ENCODE measurements at regions not wholly inside any gene's neighbourhood (a gene's known extent, or its start where the extent isn't known, plus 50 kb on each side); places are given as distances from the start of the nearest gene placed in this dataset.

- ChIA-PET POLR2A (ENCODE audit: partially characterized antibody) (no interaction called here), CTCF (ENCODE audit: partially characterized antibody) (no interaction called here)
- Histone ChIP-seq H3K4ac (replicated peaks; ENCODE audit: insufficient read length, low read depth, low read length) (no peak overlapping the region), H3K9ac (replicated peaks in 1 of 4; ENCODE audit: extremely low read depth in 1 of 4, low read depth in 3 of 4, low read length in 3 of 4) (no peak overlapping the region), H3K79me2 (ENCODE audit: control insufficient read depth in 1 of 2, insufficient read depth in 2 of 2, low read length in 2 of 2) (no peaks in the 10 kb centered on the region), H3K18ac (ENCODE audit: extremely low read depth, low read length) (no peak overlapping the region), H3K27me3 (replicated peaks in 1 of 4; ENCODE audit: control insufficient read depth in 3 of 4, extremely low read depth in 1 of 4, insufficient read depth in 3 of 4, low read length in 3 of 4) (no peaks in the 10 kb centered on the region), H3K36me3 (ENCODE audit: control insufficient read depth in 2 of 4, insufficient read depth in 4 of 4, low read length in 3 of 4) (no peaks in the 10 kb centered on the region), H3K9me3 (ENCODE audit: insufficient read depth in 2 of 2, low read depth in 1 of 2, low read length in 1 of 2) (no peaks in the 10 kb centered on the region), H3K4me3 (ENCODE audit: extremely low read depth in 1 of 4, insufficient read depth in 2 of 4, low read depth in 3 of 4, low read length in 4 of 4) (no peak overlapping the region), H4K8ac (ENCODE audit: extremely low read depth, insufficient read depth, low read length) (no peak overlapping the region), H3K56ac (replicated peaks; ENCODE audit: insufficient read length, low read depth, low read length) (no peak overlapping the region), H2BK12ac (ENCODE audit: low read depth, low read length) (no peak overlapping the region), H3K27ac (ENCODE audit: low read depth, low read length) (no peak overlapping the region), H2BK15ac (ENCODE audit: low read length) (no peak overlapping the region), H3K79me1 (ENCODE audit: low read depth, low read length) (no peaks in the 10 kb centered on the region), H4K5ac (ENCODE audit: insufficient read length, low read depth, low read length) (no peak overlapping the region), H3K4me2 (ENCODE audit: insufficient read depth in 1 of 2, low read depth in 2 of 2, low read length in 2 of 2) (no peak overlapping the region), H2BK5ac (ENCODE audit: low read depth, low read length) (no peak overlapping the region), H2BK20ac (ENCODE audit: low read length) (no peak overlapping the region), H3K23ac (ENCODE audit: insufficient read length) (no peak overlapping the region), H2AK5ac (ENCODE audit: low read depth, low read length) (no peak overlapping the region), H2BK120ac (replicated peaks; ENCODE audit: low read depth, low read length) (no peak overlapping the region), H3K4me1 (replicated peaks in 1 of 4; ENCODE audit: control insufficient read depth in 3 of 4, insufficient read depth in 4 of 4, low read length in 3 of 4) (0 out of 7 replicates have a peak, but pooled peaks cover 0 to 2% (median 0%) of the 10 kb centered on the region in 4 experiments), H4K91ac (replicated peaks; ENCODE audit: insufficient read length, low read length) (no peak overlapping the region), H4K20me1 (replicated peaks in 1 of 2; ENCODE audit: control insufficient read depth in 1 of 2, insufficient read depth in 2 of 2, low read length in 2 of 2) (no peaks in the 10 kb centered on the region), H2AFZ (ENCODE audit: low read length) (no peak overlapping the region), H3K23me2 (ENCODE audit: low read depth, low read length) (no peaks in the 10 kb centered on the region), H3K14ac (ENCODE audit: insufficient read length) (no peak overlapping the region)
- DNase-seq (ENCODE audit: low read depth in 1 of 2, low spot score in 2 of 2) (no peak), FAIRE-seq (no peak)
- 87% methylated on average over 3 of the region's 3 CpGs; no CpG with 5 or more reads in 1 of the 2 experiments for WGBS, 2 experiments (ENCODE audit: extremely low coverage in 1 of 2, insufficient coverage in 1 of 2, insufficient read length in 1 of 2, insufficient replicate concordance in 2 of 2, low coverage in 1 of 2, low lambda C conversion rate in 2 of 2, missing lambda C conversion rate in 1 of 2)
- TF ChIP-seq SP2 (IDR thresholded peaks at IDR 0.05; ENCODE audit: low read length), result no peak
- no peak for TF ChIP-seq TAF7 (optimal IDR thresholded peaks at IDR 0.05; ENCODE audit: borderline replicate concordance, low read depth, low read length)
- TF ChIP-seq CBX8 (IDR thresholded peaks at IDR 0.05; ENCODE audit: borderline replicate concordance, low read depth, low read length), result no peak
- no peak for TF ChIP-seq RAD21 (IDR thresholded peaks at IDR 0.05 in 1 of 2, conservative IDR thresholded peaks at IDR 0.05 in 1 of 2; ENCODE audit: low read depth in 2 of 2, low read length in 2 of 2)
- no peak for TF ChIP-seq SIRT6 (IDR thresholded peaks at IDR 0.05; ENCODE audit: low read length)
- no peak for TF ChIP-seq ASH2L (IDR thresholded peaks at IDR 0.05; ENCODE audit: low read length)
- no peak for TF ChIP-seq NANOG (IDR thresholded peaks at IDR 0.05; ENCODE audit: insufficient read depth, low read depth, low read length, poor library complexity, severe bottlenecking)
- no peak for TF ChIP-seq JUND (IDR thresholded peaks at IDR 0.05; ENCODE audit: low read length)
- TF ChIP-seq MAX (IDR thresholded peaks at IDR 0.05), result no peak
- no peak for TF ChIP-seq TBP (IDR thresholded peaks at IDR 0.05; ENCODE audit: low read depth, low read length)
- no peak for TF ChIP-seq EZH2 (IDR thresholded peaks at IDR 0.05; ENCODE audit: low read depth, low read length, severe bottlenecking)
- no peak for TF ChIP-seq SAP30 (IDR thresholded peaks at IDR 0.05; ENCODE audit: insufficient read depth, insufficient replicate concordance, low read length)
- no peak for TF ChIP-seq EGR1 (IDR thresholded peaks at IDR 0.05; ENCODE audit: borderline replicate concordance, low read depth, low read length)
- no peak for TF ChIP-seq POU5F1 (IDR thresholded peaks at IDR 0.05; ENCODE audit: low read depth, low read length)
- TF ChIP-seq BRCA1 (IDR thresholded peaks at IDR 0.05; ENCODE audit: low read depth, low read length), result no peak
- TF ChIP-seq CHD1 (IDR thresholded peaks at IDR 0.05; ENCODE audit: low read depth, low read length), result no peak
These were observed 68.7 kb upstream of the RAD23B start for GRCh38 chr9:107214381-107214780.
